HG02763 (cell line): ENCODE measurements at regions not wholly inside any gene's neighbourhood (a gene's known extent, or its start where the extent isn't known, plus 50 kb on each side); places are given as distances from the start of the nearest gene placed in this dataset.
"Not testable (repeated sequence)": the region's sequence is repeated elsewhere in the genome, so short reads cannot be mapped to it uniquely, and the experiment has no call there.

ENCODE experiments used
- ATAC-seq: cut with Tn5 transposase; IDR thresholded peaks from one replicate; pipeline ENCODE4 v1.9.1; 2021; ENCODE audit warnings: mild to moderate bottlenecking, moderate library complexity; ENCODE audit not compliant: unreplicated experiment

- ATAC-seq, result no peak
These were observed 69.8 kb downstream of the IGSF1 start for GRCh38 chrX:131219271-131219670.

- ATAC-seq, result no peak
These were observed 71.1 kb downstream of the IGSF1 start for GRCh38 chrX:131217989-131218388.

- ATAC-seq, result peak; percentile 55
These were observed 72.3 kb downstream of the IGSF1 start for GRCh38 chrX:131216828-131217227.

- ATAC-seq, result no peak
These were observed 75.7 kb downstream of the IGSF1 start for GRCh38 chrX:131213400-131213799.

DNA sequence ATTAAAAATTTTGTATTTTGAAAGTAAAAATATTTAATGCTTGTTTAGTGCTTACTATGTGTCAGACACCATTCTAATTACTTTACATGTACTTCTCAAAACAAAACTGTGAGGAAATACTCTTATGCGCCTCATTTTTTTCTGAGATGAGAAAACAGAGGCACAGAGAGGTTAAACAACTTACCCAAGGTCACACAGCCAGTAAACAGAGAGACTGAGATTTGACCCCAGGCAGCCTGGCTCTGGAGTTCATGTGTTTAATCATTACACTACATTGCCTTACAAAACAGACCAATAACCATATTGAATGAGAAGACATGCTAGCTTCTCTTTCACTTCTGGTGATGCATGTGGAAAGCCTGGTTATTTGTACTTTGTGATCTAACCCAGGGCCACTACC is 86.3 kb downstream of the IGSF1 start:
- ATAC-seq, result no peak

GRCh38 chrX:131201986-131202385 is 87.1 kb downstream of the IGSF1 start:
- no peak for ATAC-seq

- no peak for ATAC-seq
These were observed 90.0 kb downstream of the IGSF1 start for GRCh38 chrX:131199091-131199490.

- no peak for ATAC-seq
These were observed 101.9 kb downstream of the IGSF1 start for GRCh38 chrX:131187206-131187605.

DNA sequence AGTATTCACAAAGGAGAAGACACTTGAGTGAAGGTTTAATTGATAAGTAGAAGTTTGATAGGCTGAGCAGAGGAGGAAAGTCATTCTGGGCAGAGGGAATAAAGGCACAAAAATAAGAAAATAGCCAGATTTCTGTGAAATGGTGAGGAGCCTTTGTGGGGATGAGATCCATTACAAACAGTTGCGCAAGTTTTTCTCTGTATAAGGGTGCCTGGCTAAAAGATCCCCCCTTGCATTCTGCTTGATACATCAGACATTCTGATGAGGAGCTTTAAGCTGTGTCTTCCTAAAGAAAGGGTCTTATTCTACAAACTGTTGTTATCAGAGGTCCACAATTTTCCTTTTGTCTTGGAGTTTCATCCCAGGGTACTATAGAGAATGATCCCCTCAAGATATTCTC is 112.0 kb downstream of the ARHGAP36 start:
- no peak for ATAC-seq

- not testable (repeated sequence) for ATAC-seq
These were observed 105.5 kb downstream of the ARHGAP36 start for GRCh38 chrX:131163645-131164044.

DNA sequence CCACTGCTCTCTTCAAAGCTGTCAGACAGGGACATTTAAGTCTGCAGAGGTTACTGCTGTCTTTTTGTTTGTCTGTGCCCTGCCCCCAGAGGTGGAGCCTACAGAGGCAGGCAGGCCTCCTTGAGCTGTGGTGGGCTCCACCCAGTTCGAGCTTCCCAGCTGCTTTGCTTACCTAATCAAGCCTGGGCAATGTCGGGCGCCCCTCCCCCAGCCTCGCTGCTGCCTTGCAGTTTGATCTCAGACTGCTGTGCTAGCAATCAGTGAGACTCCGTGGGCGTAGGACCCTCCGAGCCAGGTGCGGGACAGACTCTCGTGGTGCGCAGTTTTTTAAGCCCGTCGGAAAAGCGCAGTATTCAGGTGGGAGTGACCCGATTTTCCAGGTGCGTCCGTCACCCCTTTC is 99.5 kb downstream of the ARHGAP36 start:
- not testable (repeated sequence) for ATAC-seq

DNA sequence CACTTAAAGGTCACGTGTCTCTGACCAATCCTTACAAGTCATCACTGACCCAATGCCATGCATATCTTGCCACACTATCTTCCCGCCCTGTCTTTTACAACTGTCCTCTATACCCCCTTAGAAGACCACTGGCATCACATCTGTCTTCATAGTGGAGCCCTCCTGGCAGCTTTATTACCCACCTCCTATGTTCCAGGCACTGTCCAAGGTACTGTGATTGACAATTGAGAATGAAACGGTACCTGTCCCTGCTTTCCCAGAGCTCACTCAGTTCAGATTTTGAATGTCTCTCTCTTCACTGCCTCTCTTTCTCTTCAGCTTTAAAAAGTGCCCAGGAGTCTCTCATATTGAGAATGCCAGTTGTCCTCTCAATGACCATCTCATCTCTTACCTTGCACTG is 88.6 kb downstream of the ARHGAP36 start:
- no peak for ATAC-seq
